Astrocyte of the cerebellum (primary cell): ENCODE measurements at regions not wholly inside any gene's neighbourhood (a gene's known extent, or its start where the extent isn't known, plus 50 kb on each side); places are given as distances from the start of the nearest gene placed in this dataset.
"Not testable (repeated sequence)": the region's sequence is repeated elsewhere in the genome, so short reads cannot be mapped to it uniquely, and the experiment has no call there.

Experiments used
- DNase-seq: peaks from one replicate; pipeline ENCODE4 v3.0.0-alpha.2; 2011; ENCODE audit warnings: low read depth
- H3K4me3 ChIP-seq: 2 replicates; pipeline ENCODE4 v1.5.1; 2011; ENCODE audit warnings: mild to moderate bottlenecking, low read depth, low read length, moderate library complexity
- in situ Hi-C: cut with HindIII; loops from 2 replicates; pipeline ENCODE4 v1.10.0; 2017; ENCODE audit warnings: low sequenced_read_pairs
- TF ChIP-seq, protein P1 (sequence below): IDR thresholded peaks from 2 replicates; pipeline ENCODE4 v1.5.1; 2012; ENCODE audit warnings: low read length, low read depth, moderate library complexity, mild to moderate bottlenecking; ENCODE audit errors: missing control alignments

DNA sequence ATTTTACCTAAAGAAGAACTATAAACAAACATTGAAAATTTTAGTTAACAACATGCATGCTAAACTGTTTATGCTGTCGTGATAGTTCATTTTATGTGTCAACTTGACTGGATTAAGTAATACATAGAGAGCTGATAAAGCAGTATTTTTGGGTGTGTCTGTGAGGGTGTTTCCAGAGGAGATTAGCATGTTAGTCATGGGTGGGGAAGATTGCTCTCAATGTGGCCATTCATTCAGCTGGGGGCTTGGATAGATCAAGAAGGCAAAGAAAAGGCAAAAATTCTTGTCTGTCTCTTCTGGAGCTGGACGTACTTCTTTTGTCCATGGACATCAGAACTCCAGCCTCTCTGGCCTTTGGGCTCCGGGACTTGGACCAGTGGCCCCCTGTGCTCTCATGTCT lies 172.9 kb upstream of the SEMA3E start:
- TF ChIP-seq, protein P1, sequence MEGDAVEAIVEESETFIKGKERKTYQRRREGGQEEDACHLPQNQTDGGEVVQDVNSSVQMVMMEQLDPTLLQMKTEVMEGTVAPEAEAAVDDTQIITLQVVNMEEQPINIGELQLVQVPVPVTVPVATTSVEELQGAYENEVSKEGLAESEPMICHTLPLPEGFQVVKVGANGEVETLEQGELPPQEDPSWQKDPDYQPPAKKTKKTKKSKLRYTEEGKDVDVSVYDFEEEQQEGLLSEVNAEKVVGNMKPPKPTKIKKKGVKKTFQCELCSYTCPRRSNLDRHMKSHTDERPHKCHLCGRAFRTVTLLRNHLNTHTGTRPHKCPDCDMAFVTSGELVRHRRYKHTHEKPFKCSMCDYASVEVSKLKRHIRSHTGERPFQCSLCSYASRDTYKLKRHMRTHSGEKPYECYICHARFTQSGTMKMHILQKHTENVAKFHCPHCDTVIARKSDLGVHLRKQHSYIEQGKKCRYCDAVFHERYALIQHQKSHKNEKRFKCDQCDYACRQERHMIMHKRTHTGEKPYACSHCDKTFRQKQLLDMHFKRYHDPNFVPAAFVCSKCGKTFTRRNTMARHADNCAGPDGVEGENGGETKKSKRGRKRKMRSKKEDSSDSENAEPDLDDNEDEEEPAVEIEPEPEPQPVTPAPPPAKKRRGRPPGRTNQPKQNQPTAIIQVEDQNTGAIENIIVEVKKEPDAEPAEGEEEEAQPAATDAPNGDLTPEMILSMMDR, result no peak
- H3K4me3 ChIP-seq, result no peak overlapping the region
- DNase-seq, result no peak
- in situ Hi-C loops, result no loop called here

DNA sequence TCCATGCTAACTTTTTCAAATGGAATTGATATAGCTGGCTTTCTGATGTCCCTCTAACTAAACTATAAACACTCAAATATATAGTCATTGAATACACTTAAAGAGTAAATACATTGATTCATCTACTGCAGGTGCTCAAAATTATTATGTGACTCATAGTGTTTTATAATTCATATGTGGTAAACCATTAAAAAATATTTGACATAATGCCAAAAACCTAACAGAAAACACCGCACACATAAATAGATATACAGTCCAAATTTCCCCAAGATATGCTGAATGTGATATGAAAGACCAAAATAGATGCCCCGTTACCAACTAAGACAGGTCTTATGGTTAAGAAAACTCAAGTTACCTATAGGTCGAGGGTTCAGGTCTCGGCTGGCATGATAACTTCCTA lies 171.7 kb upstream of the SEMA3E start:
- in situ Hi-C loops, result no loop called here
- TF ChIP-seq, protein P1, result no peak
- no peak for DNase-seq
- no peak overlapping the region for H3K4me3 ChIP-seq

DNA sequence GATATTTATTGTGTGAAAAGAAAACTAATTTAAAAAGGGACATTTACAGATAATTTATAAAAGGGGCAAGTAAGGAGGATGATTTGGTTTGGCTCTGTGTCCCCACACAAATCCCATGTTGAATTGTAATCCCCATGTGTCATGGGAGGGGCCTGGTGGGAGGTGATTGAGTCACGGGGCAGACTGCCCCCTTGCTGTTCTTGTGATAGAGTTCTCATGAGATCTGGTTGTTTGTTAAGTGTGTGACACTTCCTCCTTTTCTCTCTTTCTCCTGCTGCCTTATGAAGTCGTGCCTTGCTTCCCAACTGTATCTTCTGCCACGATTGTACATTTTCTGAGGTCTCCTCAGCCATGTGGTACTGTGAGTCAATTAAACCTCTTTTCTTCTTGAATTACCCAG lies 171.0 kb upstream of the SEMA3E start:
- TF ChIP-seq, protein P1, result no peak
- no peak for DNase-seq
- in situ Hi-C loops, result no loop called here
- no peak overlapping the region for H3K4me3 ChIP-seq

DNA sequence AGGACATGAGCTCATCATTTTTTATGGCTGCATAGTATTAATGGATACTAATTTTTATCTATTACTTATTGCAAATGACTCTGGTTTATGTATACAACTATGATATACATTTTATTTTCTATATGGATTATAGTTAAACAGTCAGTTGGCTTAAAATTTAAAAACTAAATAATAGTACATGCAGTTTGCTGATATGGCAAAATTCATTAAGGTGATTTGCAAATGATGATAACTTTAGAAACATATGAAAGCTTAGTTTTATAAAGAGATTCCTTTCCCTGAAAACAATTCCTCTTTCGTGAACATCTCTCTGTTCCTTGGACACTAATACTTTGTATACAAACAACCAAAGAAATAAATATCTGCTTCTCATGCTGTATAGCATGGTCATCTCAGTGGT lies 165.5 kb upstream of the SEMA3E start:
- in situ Hi-C loops, result no loop called here

DNA sequence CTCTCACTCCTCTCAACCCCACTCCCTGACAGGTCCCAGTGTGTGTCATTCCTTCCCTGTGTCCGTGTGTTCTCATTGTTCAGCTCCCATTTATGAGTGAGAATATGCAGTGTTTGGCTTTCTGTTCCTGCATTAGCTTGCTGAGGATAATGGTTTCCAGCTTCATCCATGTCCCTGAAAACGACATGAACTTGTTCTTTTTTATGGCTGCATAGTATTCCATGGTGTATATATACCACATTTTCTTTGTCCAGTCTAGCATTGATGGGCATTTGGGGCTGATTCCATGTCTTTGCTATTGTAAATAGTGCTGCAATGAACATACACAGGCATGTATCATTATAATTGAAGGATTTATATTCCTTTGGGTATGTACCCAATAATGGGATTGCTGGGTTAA lies 163.6 kb upstream of the SEMA3E start:
- DNase-seq, in situ Hi-C loops: not testable (repeated sequence)

More for the DNA sequence above, 165.5 kb upstream of the SEMA3E start:
- TF ChIP-seq, protein P1, result no peak
- H3K4me3 ChIP-seq, result no peak overlapping the region
- no peak for DNase-seq

DNA sequence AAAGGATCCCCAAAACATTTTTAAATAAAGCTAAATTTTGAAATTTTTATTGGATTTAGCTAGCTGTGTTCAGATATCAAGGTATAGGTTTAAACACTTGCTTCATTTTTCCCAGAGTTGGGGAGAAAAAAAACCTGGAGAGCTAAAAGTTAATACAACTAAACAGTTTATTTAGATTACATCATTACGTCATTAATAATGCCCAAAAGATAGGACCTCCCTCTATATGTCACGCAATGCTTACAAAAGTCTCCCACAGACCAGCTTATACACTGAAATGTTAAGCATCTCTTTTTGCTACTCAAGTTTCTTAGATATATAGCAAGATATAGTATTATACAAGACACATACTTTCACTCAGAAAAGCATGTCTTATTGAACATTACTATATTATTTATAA lies 160.0 kb upstream of the SEMA3E start:
- TF ChIP-seq, protein P1, result no peak
- in situ Hi-C loops, result no loop called here
- DNase-seq, result no peak
- no peak overlapping the region for H3K4me3 ChIP-seq

More for the DNA sequence above, 163.6 kb upstream of the SEMA3E start:
- H3K4me3 ChIP-seq, result not testable (repeated sequence)

DNA sequence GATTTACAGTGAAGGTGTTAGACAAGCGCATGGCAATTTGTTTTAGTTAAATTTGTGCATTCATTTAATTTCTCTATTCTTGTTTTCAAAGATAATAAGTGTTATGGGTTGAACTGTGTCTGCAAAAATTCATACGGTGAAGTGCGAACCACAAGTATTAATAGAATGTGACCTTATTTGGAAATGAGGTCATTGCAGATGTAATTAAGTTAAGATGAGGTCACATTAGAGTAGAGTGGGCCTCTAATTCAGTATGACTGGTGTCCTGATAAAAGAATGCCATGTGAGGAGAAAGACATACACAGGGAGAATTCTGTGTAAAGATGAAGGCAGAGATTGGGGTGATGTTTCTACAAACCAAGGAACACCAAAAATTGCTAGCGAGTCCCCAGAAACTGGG lies 158.8 kb upstream of the SEMA3E start:
- no peak for DNase-seq
- TF ChIP-seq, protein P1, result no peak
- in situ Hi-C loops, result no loop called here

More for the DNA sequence above, 158.8 kb upstream of the SEMA3E start:
- H3K4me3 ChIP-seq, result no peak overlapping the region
